Naive B cell (primary cell): ENCODE measurements at regions not wholly inside any gene's neighbourhood (a gene's known extent, or its start where the extent isn't known, plus 50 kb on each side); places are given as distances from the start of the nearest gene placed in this dataset.
"Not testable (repeated sequence)": the region's sequence is repeated elsewhere in the genome, so short reads cannot be mapped to it uniquely, and the experiment has no call there.

Source experiments
- ATAC-seq, 2 donors: fragments of 150-1000 bp; cut with Tn5 transposase; 2 replicates each; pipeline ENCODE4 v1.10.0; 2021; ENCODE audit warnings: low read depth in 2 of 2, mild to moderate bottlenecking in 2 of 2, moderate library complexity in 2 of 2
- DNase-seq: peaks from one replicate; pipeline ENCODE4 v3.0.0; 2022
- H3K27ac Mint-ChIP-seq, 6 donors: one replicate each; pipeline ENCODE4 v1.8.0; 2020 to 2022; ENCODE audit warnings: mild to moderate bottlenecking in 6 of 6, mixed read lengths in 6 of 6, moderate library complexity in 5 of 6, inconsistent platforms in 2 of 6
- H3K27me3 Mint-ChIP-seq, 3 donors: one replicate each; pipeline ENCODE4 v1.8.0; 2021 to 2022; ENCODE audit warnings: mixed read lengths in 3 of 3, mild to moderate bottlenecking in 1 of 3
- H3K36me3 Mint-ChIP-seq, 2 donors: one replicate each; pipeline ENCODE4 v1.8.0; 2020 to 2022; ENCODE audit warnings: mixed read lengths in 2 of 2, inconsistent platforms in 1 of 2, mild to moderate bottlenecking in 1 of 2
- H3K4me1 Mint-ChIP-seq, 3 donors: one replicate each; pipeline ENCODE4 v1.8.0; 2020 to 2022; ENCODE audit warnings: mixed read lengths in 3 of 3, inconsistent platforms in 1 of 3, mild to moderate bottlenecking in 1 of 3, moderate library complexity in 1 of 3
- H3K4me3 Mint-ChIP-seq, 8 donors: one replicate each; pipeline ENCODE4 v1.8.0; 2020 to 2022; ENCODE audit warnings: mild to moderate bottlenecking in 8 of 8, mixed read lengths in 8 of 8, moderate library complexity in 8 of 8, inconsistent platforms in 2 of 8
- H3K9me3 Mint-ChIP-seq, 7 donors: one replicate each; pipeline ENCODE4 v1.8.0; 2020 to 2022; ENCODE audit warnings: mixed read lengths in 7 of 7, mild to moderate bottlenecking in 5 of 7, inconsistent platforms in 2 of 7, moderate library complexity in 1 of 7

DNA sequence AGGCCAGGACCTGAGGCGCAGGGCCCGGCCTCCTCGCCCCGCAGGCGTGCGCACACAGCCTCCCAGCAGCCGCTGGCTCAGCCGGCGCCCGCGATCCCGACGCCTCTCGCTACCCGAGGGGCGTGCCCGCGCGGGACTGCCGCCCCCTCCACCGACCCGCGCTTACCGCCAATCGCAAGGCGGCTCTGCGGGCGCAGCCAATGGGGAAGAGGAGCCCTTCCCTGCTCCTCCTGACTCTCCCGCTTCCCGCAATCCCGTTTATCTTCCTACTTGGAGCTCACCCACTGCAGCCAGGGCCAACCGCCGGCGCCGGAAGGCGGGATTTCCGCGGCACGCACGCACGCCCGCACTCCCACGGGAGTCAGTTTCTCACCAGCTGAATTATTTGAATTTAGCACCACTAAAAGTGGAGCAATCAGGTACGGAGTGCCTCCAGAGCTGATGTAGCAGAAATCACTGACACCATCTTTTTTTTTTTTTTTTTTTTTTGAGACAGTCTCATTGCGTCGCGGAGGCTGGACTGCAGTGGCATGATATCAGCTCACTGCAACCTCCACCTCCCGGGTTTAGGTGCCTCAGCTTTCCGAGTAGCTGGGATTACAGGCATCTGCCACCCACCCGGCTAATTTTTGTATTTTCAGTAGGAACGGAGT is 64.9 kb upstream of the TP53TG3C start:
- H3K27me3 Mint-ChIP-seq, H3K9me3 Mint-ChIP-seq, H3K4me3 Mint-ChIP-seq, H3K36me3 Mint-ChIP-seq, H3K4me1 Mint-ChIP-seq, H3K27ac Mint-ChIP-seq, DNase-seq: not testable (repeated sequence)
- ATAC-seq = peak; percentile 34 to 62
